ENCODE measurements at regions not wholly inside any gene's neighbourhood (a gene's known extent, or its start where the extent isn't known, plus 50 kb on each side); places are given as distances from the start of the nearest gene placed in this dataset.

DNA sequence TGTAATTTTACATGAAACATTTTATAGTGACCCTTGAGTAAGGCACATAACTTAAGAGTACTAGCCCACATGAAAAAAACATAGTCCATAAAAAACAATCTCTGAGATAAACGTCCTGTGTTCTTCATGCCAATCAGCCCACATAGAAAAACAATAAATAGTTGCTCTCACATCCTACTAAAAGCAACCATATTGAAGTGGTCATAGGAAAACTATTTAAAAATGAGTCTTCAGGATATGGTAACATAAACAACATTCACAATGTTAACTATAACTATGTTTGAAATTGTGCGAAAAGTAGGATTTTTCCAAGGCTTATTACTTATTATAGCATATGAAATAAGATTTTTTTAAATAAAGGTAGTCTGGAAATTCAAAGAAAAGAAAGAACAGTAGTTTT, 77.1 kb upstream of the EPHA5 start:
- FAIRE-seq (no peak), DNase-seq (ENCODE audit: low read depth, low spot score) (no peak)
- no peaks in the 10 kb centered on the region for H3K79me2 ChIP-seq (ENCODE audit: control insufficient read depth, insufficient read depth, low read length)
- no peaks in the 10 kb centered on the region for H3K36me3 ChIP-seq (ENCODE audit: control insufficient read depth in 2 of 2, extremely low read depth in 1 of 2, insufficient read depth in 2 of 2, low read length in 2 of 2)
- dilution Hi-C loops (cut with MboI; ENCODE audit: extremely low pct_ligation_motif_present, low sequenced_read_pairs): no loop called here
- no peak overlapping the region for H3K27ac ChIP-seq (ENCODE audit: control insufficient read depth, insufficient read depth, low read length)
- H3K4me1 ChIP-seq (ENCODE audit: control insufficient read depth, extremely low read depth, insufficient read depth, low read length): no peaks in the 10 kb centered on the region
- H3K9me3 ChIP-seq (ENCODE audit: control insufficient read depth, low read depth, low read length): no peaks in the 10 kb centered on the region
- no peak overlapping the region for H3K9ac ChIP-seq (ENCODE audit: control insufficient read depth, extremely low read depth, insufficient read depth, low read length)
- H3K4me3 ChIP-seq (ENCODE audit: control insufficient read depth in 2 of 3, extremely low read depth in 1 of 3, insufficient read depth in 2 of 3, low read depth in 1 of 3, low read length in 3 of 3): no peak overlapping the region
- no peak overlapping the region for H3K4me2 ChIP-seq (ENCODE audit: control insufficient read depth, extremely low read depth, insufficient read depth, low read depth, low read length)
- no peak overlapping the region for H2AFZ ChIP-seq (ENCODE audit: control insufficient read depth, low read length)
- H3K9me1 ChIP-seq (ENCODE audit: control insufficient read depth, extremely low read depth, insufficient read depth, low read length): no peaks in the 10 kb centered on the region
- H3K27me3 ChIP-seq (ENCODE audit: control insufficient read depth, extremely low read depth, insufficient read depth, low read length): no peaks in the 10 kb centered on the region
- TF ChIP-seq, protein P1, sequence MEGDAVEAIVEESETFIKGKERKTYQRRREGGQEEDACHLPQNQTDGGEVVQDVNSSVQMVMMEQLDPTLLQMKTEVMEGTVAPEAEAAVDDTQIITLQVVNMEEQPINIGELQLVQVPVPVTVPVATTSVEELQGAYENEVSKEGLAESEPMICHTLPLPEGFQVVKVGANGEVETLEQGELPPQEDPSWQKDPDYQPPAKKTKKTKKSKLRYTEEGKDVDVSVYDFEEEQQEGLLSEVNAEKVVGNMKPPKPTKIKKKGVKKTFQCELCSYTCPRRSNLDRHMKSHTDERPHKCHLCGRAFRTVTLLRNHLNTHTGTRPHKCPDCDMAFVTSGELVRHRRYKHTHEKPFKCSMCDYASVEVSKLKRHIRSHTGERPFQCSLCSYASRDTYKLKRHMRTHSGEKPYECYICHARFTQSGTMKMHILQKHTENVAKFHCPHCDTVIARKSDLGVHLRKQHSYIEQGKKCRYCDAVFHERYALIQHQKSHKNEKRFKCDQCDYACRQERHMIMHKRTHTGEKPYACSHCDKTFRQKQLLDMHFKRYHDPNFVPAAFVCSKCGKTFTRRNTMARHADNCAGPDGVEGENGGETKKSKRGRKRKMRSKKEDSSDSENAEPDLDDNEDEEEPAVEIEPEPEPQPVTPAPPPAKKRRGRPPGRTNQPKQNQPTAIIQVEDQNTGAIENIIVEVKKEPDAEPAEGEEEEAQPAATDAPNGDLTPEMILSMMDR (optimal IDR thresholded peaks at IDR 0.05 in 1 of 3, IDR thresholded peaks at IDR 0.05 in 1 of 3, conservative IDR thresholded peaks at IDR 0.05 in 1 of 3; ENCODE audit: extremely low read depth in 1 of 3, insufficient read depth in 2 of 3, low read length in 3 of 3): no peak
- no peak for TF ChIP-seq EZH2 (IDR thresholded peaks at IDR 0.05; ENCODE audit: low read length)
- H4K20me1 ChIP-seq (ENCODE audit: control insufficient read depth, extremely low read depth, insufficient read depth, low read length): no peaks in the 10 kb centered on the region

DNA sequence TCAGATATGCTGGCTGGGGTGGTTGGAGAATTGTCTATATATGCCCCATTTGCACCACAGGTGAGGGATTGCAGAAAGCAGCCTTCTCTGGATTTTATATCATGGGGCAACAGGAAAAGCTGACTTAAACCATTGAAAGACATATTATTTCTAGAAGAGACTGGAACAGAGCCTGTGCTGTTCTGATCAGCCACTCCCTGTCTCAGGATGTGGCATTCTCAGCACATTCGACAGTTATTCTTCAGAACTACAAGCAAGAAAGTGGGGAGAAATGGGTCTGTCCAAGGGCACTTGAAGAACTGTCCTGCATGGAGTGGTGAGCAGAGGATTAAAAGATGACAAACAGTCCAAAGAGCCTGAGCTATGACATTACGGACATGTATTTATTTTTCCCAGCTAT, 67.8 kb upstream of the EPHA5 start:
- no peak for TF ChIP-seq EZH2 (IDR thresholded peaks at IDR 0.05; ENCODE audit: low read length)
- TF ChIP-seq, protein P1 (optimal IDR thresholded peaks at IDR 0.05 in 1 of 3, IDR thresholded peaks at IDR 0.05 in 1 of 3, conservative IDR thresholded peaks at IDR 0.05 in 1 of 3; ENCODE audit: extremely low read depth in 1 of 3, insufficient read depth in 2 of 3, low read length in 3 of 3): no peak
- no peaks in the 10 kb centered on the region for H3K9me1 ChIP-seq (ENCODE audit: control insufficient read depth, extremely low read depth, insufficient read depth, low read length)
- H3K79me2 ChIP-seq (ENCODE audit: control insufficient read depth, insufficient read depth, low read length): no peaks in the 10 kb centered on the region
- DNase-seq (ENCODE audit: low read depth, low spot score) (no peak), FAIRE-seq (no peak)
- H4K20me1 ChIP-seq (ENCODE audit: control insufficient read depth, extremely low read depth, insufficient read depth, low read length): no peaks in the 10 kb centered on the region
- no peaks in the 10 kb centered on the region for H3K27me3 ChIP-seq (ENCODE audit: control insufficient read depth, extremely low read depth, insufficient read depth, low read length)
- no peak overlapping the region for H3K4me2 ChIP-seq (ENCODE audit: control insufficient read depth, extremely low read depth, insufficient read depth, low read depth, low read length)
- no peak overlapping the region for H3K27ac ChIP-seq (ENCODE audit: control insufficient read depth, insufficient read depth, low read length)
- H3K36me3 ChIP-seq (ENCODE audit: control insufficient read depth in 2 of 2, extremely low read depth in 1 of 2, insufficient read depth in 2 of 2, low read length in 2 of 2): no peaks in the 10 kb centered on the region
- H2AFZ ChIP-seq (ENCODE audit: control insufficient read depth, low read length): no peak overlapping the region
- no peak overlapping the region for H3K4me3 ChIP-seq (ENCODE audit: control insufficient read depth in 2 of 3, extremely low read depth in 1 of 3, insufficient read depth in 2 of 3, low read depth in 1 of 3, low read length in 3 of 3)
- H3K4me1 ChIP-seq (ENCODE audit: control insufficient read depth, extremely low read depth, insufficient read depth, low read length): no peaks in the 10 kb centered on the region
- H3K9me3 ChIP-seq (ENCODE audit: control insufficient read depth, low read depth, low read length): no peaks in the 10 kb centered on the region
- dilution Hi-C loops (cut with MboI; ENCODE audit: extremely low pct_ligation_motif_present, low sequenced_read_pairs): no loop called here
- no peak overlapping the region for H3K9ac ChIP-seq (ENCODE audit: control insufficient read depth, extremely low read depth, insufficient read depth, low read length)

All from keratinocyte (primary cell).